GM21360 (cell line): ENCODE measurements at regions not wholly inside any gene's neighbourhood (a gene's known extent, or its start where the extent isn't known, plus 50 kb on each side); places are given as distances from the start of the nearest gene placed in this dataset.

Experiments used
- ATAC-seq: cut with Tn5 transposase; IDR thresholded peaks from one replicate; pipeline ENCODE4 v1.9.1; 2021; ENCODE audit warnings: mild to moderate bottlenecking, moderate library complexity; ENCODE audit not compliant: unreplicated experiment

DNA sequence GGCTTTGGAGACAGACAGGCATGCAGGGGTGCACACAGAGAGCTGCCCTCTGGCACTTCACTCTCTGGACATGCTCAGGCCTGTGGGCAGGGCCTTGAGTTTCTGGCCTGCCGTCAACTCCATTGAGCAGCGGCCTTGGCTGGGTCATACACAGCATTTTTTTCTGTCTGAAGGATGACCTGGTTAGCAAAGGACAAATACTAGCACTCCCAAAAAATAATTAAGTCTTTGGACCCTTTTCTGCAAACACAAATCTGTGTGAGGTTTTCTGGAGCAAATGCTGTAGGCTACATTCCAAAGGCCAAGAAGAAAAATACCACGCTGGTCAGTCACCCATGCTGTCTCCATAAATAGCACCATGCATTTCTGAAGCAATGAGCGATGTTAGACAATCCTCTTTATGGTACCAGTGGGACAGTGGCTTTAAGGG lies 124.7 kb upstream of the CTAGE1 start:
- ATAC-seq: no peak

GRCh38 chr18:22543769-22544168 lies 126.1 kb upstream of the CTAGE1 start:
- no peak for ATAC-seq

DNA sequence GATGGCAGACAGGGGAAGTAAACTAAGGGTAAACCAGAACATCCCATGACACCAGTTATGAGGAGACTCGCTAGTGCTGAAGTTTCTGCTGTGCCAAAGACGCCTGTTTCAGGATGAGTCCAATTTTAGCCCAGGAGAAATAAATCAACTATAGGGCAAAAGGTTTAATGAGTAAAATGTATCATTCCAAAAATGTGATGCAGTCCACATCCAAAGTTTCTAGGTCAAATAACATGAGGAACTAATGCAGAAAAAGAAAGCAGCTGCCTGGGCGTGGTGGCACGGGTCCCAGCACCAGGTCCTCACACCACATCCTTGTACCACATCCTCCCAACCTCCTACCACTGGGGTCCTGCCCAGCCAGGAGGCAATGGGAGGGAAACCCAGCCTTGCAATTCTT lies 126.9 kb upstream of the CTAGE1 start:
- ATAC-seq: no peak

- no peak for ATAC-seq
Measured at GRCh38 chr18:22545066-22545760, 127.5 kb upstream of the CTAGE1 start.

DNA sequence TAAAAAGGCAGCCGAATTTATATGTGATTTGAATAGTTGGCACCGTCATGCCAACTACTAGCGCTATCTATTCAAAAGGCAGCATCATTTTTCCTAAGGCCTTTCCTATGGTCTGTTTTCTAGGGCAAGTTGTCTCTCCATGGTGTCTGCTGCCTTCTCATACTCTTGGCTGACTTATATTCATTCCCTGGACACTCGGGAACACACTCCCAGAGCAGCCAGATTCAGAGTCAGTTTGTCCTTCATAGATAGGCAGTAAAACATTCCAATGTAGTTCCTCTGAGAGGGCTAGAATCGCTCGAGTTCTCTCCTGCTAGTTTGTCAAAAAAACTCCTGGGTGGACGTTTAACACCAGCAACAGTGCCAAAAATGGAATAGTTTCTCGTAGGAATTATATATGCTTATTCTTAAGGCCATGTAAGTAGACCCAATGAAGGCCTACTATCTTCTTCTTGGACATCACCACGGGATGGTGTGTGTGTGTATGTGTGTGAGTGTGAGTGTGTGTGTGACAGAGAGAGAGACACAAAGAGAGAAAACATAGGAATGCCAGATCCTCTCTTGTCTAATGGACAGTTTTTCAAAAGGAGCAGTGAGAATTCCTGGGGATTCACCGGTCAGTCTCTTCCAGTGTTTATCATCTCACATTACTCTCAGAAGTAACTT lies 129.3 kb upstream of the CTAGE1 start:
- no peak for ATAC-seq

DNA sequence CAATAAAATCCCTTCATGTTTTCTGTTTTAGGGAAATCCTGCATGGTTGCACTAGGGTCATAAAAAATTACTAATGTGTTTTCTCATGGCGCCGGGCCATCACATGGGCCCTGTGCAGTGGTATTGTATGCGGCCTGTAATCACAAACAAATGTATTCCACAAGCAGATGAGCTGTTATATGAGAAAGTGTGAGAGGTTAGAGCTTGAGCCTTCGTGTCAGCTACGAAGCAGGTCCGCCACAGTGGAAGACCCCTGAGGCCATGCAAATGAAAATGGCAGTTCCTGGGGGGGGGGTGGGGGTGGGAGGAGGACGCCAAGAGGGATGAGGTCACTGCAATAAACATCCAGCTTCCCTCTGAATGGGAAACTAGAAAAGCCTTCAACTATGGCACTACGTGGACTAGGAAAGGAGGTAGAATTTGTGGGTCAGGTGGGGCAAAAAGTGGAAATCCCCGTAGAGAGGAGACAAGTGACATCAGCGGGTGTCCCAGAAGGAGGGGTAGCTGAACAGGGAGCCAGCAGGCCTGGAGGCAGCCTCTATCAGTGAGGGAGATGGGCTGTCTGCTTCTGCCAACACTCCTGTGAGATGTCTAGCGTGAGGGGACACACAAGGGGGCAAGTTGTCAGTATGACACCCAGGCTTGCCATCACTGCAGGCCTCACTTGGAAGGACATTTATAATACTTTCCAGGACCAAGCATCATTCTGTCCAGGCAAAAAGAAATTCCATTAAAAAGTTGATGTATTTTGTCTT lies 130.3 kb upstream of the CTAGE1 start:
- ATAC-seq: no peak

GRCh38 chr18:22549260-22549937 lies 131.7 kb upstream of the CTAGE1 start:
- ATAC-seq: no peak

DNA sequence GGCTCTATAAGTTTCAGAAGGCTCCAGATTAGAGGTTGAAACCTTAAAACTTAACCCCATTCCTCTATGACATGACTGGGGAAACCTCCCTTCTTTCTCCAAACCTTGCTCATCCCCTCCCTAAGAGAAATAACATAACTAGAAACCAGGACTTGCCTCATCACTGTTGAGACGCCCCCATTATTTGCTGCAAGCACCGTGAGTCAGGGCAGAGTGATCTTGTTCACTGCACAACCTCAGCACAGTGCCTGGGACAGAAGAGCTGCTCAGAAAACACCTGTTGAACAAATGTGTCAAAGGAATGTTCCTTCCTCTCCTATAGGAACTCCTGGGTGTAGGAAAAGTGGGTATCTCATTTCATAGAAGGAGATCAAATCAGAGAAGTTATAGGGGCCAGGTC lies 132.7 kb upstream of the CTAGE1 start:
- ATAC-seq: no peak

- ATAC-seq: no peak
Measured at GRCh38 chr18:22550861-22551260, 133.1 kb upstream of the CTAGE1 start.

DNA sequence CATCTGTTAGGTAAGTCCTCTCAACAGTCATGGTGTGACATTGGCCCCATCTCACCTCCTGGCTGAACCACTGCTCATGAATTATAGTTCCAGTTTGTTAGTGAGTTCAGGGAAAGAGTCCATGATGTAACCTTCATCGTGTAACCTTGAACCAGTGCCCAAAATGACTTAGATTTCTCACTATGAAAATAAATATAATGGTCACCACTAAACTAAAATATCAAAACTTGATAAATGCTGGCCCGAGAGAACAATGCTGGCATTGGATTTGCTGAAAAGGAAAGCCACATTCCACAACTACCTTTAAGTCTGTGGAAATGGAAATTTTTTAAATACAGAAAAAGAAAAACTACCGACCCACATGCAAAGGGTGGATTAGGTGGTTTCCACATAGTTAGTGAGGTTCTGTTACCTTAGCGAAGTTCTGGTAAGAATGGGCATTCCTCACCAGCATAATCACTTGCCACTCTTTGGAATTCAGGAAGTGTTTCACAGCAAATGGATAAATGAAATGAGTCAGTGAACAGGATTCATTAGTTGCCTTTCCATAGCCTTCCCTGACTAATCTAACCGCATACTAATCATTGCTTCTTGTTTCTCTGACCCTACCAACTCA lies 133.9 kb upstream of the CTAGE1 start:
- no peak for ATAC-seq

DNA sequence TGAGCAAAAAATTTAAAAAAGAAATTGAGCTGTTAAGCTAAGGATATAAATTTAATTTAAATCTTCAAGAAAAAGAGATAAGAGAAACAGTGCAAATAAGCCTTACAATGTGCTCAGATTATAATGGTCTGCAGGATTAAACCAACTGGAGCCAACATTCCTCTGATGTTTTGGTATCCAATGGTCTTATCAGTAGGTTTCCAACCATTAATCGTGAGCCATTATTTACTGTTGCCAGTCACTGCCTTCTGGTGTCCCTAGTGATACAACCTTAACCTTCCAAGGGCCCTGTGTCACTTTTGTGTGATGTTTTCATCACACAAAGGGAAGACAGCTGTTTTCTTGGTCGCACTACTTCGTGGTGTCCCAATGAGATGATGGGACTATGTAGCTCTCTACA lies 134.5 kb upstream of the CTAGE1 start:
- no peak for ATAC-seq

DNA sequence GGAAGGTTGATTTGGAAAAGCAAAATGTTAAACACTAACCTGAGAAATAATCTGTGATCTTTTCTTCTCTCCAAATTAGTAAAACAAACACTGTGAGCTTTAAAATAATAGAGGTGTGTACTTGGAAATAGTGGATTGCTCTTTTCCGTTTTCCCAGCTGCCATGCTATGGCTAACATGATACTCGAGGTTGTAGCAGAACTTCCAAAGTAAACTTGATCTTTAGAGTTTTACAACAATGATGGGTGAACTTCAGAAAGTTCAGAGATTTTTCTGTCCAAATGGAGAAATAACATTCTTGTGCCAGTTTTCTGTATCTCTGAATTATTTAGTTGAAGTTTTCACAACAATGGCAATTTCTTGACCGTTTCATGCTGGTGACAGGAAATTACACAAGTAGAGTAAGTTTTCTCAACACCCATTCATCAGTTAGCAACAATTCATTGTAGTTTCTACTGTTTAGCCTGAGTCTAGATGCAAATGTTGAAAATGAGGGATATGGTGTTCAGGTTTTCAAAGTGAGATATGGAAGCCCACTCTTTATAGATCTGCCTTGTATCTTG lies 135.3 kb upstream of the CTAGE1 start:
- no peak for ATAC-seq

DNA sequence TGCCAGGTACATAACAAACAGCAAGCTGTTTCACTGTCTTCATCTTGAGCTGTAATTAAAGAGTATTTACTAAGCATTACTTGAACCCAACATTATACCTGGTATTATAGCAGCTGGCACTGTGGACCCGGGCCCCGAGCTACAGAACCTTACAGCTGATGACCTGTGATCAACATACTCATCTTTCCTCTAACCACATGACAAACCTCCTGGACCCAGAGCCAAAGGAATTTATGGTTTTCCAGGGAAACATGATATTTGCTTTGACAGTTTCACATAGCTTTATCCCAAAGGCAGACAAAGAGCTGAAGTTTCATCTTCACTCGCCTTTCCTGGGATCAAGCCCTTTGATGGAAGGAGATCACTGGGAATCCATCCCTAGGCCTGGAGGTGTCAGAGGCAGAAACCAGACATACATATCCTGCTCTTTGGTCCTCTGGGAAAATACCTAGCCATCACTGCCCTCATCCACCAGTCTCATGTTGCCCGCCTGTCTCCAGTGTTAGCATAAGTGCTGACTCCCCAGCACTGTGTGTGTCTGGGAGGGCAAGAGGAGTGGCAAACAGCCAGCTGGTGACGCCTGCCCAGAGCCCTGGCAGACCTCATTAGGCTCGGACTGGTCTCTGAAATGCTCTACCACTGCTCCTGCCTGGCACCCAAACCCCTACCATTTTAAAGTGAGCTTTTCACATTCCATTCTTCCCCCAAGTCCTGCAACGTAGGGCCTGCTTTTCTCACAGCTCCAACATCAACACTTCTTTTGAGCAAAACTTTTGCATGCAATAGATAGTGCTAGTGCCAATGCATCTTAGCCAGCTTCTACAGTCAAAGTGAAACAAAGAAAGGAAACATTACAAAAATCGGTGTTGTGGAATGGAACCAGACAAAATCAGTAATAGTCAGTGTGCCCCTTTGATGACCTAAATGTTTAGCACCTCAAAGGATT lies 138.8 kb upstream of the CTAGE1 start:
- ATAC-seq: no peak

- no peak for ATAC-seq
Measured at GRCh38 chr18:22557168-22557941, 139.6 kb upstream of the CTAGE1 start.

GRCh38 chr18:22558945-22559385 lies 141.2 kb upstream of the CTAGE1 start:
- no peak for ATAC-seq

DNA sequence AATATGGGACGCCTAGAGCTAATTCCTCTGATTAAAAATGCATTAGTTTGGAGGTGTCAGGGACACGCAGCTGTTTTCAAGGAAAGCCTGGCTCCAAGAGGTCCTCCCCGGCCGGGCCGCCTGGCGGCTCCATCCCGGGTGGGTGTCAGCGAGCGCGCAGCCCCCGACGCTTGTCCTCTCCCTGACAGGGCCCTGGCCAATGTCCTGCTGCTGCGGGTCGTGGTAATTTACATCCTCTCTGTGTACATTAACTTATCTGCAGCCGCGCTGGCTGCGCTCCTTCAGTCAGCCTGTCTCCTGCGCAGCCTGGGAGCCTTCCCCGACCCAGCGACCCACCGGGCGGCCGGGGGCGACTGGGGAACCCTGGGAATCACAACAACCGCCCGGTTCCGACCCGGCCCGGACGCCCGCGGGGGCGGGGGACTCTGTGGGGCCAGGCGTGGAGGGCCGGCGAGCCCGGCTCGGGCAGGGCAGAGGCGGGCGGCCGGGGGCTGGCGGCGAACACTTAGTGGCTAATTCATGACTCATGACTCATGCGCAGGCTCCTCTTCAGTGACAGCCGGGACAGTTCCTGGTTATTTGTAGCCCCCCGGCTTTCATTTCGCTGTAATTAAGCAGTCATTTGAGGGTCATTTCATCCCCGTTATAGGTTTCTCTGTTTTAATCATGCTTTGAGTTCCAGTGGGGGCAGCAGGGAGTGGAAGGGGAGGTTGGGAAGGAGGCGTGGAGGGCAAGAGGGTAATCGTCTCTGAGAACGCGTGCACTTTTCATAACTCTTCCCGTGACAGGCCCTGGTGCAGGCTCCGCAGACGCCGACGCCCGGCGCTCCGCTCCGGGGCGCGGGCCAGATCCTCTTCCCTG lies 141.9 kb upstream of the CTAGE1 start:
- ATAC-seq: no peak

DNA sequence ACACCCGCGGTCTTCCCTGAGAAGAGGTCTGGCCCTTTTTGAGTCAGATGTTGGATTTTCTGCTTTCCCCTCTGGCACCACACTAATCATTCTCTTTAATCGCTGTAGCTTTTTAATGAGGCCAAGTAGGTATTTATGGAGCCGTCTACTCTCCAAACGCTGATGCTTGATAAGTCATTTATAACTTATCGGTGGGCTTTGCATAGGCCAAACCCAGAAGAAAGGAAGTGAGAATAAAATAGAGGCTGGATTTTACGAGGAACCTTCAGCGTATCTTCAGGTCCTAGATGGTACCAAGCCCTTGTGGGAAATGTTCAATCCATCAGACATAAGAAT lies 142.5 kb upstream of the CTAGE1 start:
- ATAC-seq: no peak

- no peak for ATAC-seq
Measured at GRCh38 chr18:22560797-22561196, 143.1 kb upstream of the CTAGE1 start.
